Stimulated activated naive CD8-positive, alpha-beta T cell treated with anti-CD3 and anti-CD28 coated beads, Interleukin-15, amount 100 ng/mL, for 72 hours (primary cell): ENCODE measurements at regions not wholly inside any gene's neighbourhood (a gene's known extent, or its start where the extent isn't known, plus 50 kb on each side); places are given as distances from the start of the nearest gene placed in this dataset.

Experiments used
- ATAC-seq: fragments of 150-1000 bp; cut with Tn5 transposase; 2 replicates; pipeline ENCODE4 v1.10.0; 2021; ENCODE audit warnings: mild to moderate bottlenecking, moderate library complexity
- DNase-seq, 2 donors: peaks; one replicate each; pipeline ENCODE4 v3.0.0; 2021 to 2022
- H3K27ac Mint-ChIP-seq, 2 donors: one replicate each; pipeline ENCODE4 v1.8.0; 2022; ENCODE audit warnings: mild to moderate bottlenecking in 2 of 2, mixed read lengths in 2 of 2, moderate library complexity in 2 of 2
- H3K27me3 Mint-ChIP-seq: one replicate; pipeline ENCODE4 v1.8.0; 2022; ENCODE audit warnings: mixed read lengths
- H3K4me1 Mint-ChIP-seq: one replicate; pipeline ENCODE4 v1.8.0; 2022; ENCODE audit warnings: mild to moderate bottlenecking, mixed read lengths
- H3K4me3 Mint-ChIP-seq, 2 donors: one replicate each; pipeline ENCODE4 v1.8.0; 2022; ENCODE audit warnings: mild to moderate bottlenecking in 2 of 2, mixed read lengths in 2 of 2, moderate library complexity in 1 of 2
- H3K9me3 Mint-ChIP-seq, 2 donors: one replicate each; pipeline ENCODE4 v1.8.0; 2022; ENCODE audit warnings: mixed read lengths in 2 of 2

- DNase-seq: no peak
- ATAC-seq: no peak
- peaks cover 5 to 10% of the 10 kb centered on the region in 2 donors for H3K9me3 Mint-ChIP-seq
- no peaks in the 10 kb centered on the region for H3K4me1 Mint-ChIP-seq
- H3K27me3 Mint-ChIP-seq: no peaks in the 10 kb centered on the region
- no peak overlapping the region for H3K27ac Mint-ChIP-seq
- no peak overlapping the region for H3K4me3 Mint-ChIP-seq
These were observed 114.3 kb upstream of the ARL4C start for GRCh38 chr2:234611209-234611608.

- Mint-ChIP-seq H3K4me3 (no peak overlapping the region), H3K4me1 (no peaks in the 10 kb centered on the region), H3K27ac (peak overlapping the region in 1 of 2 donors; percentile 53), H3K27me3 (peaks cover 11% of the 10 kb centered on the region), H3K9me3 (peaks cover 5 to 10% of the 10 kb centered on the region in 2 donors)
- no peak for DNase-seq
- ATAC-seq: no peak
These were observed 112.1 kb upstream of the ARL4C start for GRCh38 chr2:234608946-234609345.

GRCh38 chr2:234607691-234608090 is 110.8 kb upstream of the ARL4C start:
- no peak for ATAC-seq
- peaks cover 11% of the 10 kb centered on the region for H3K27me3 Mint-ChIP-seq
- DNase-seq: no peak
- peaks cover 5 to 10% of the 10 kb centered on the region in 2 donors for H3K9me3 Mint-ChIP-seq
- H3K4me3 Mint-ChIP-seq: no peak overlapping the region
- no peaks in the 10 kb centered on the region for H3K4me1 Mint-ChIP-seq
- H3K27ac Mint-ChIP-seq: no peak overlapping the region

GRCh38 chr2:234606896-234607295 is 110.0 kb upstream of the ARL4C start:
- Mint-ChIP-seq H3K9me3 (peaks cover 2 to 3% of the 10 kb centered on the region in 2 donors), H3K4me1 (no peaks in the 10 kb centered on the region), H3K27ac (no peak overlapping the region), H3K4me3 (no peak overlapping the region), H3K27me3 (peaks cover 11% of the 10 kb centered on the region)
- ATAC-seq (no peak), DNase-seq (no peak)

- H3K4me1 Mint-ChIP-seq: no peaks in the 10 kb centered on the region
- no peak for ATAC-seq
- no peak for DNase-seq
- no peak overlapping the region for H3K4me3 Mint-ChIP-seq
- no peaks in the 10 kb centered on the region for H3K9me3 Mint-ChIP-seq
- H3K27ac Mint-ChIP-seq: no peak overlapping the region
- H3K27me3 Mint-ChIP-seq: peaks cover 11% of the 10 kb centered on the region
These were observed 106.7 kb upstream of the ARL4C start for GRCh38 chr2:234603619-234604018.

- peaks cover 14% of the 10 kb centered on the region for H3K27me3 Mint-ChIP-seq
- no peaks in the 10 kb centered on the region for H3K9me3 Mint-ChIP-seq
- H3K4me3 Mint-ChIP-seq: no peak overlapping the region
- DNase-seq (no peak), ATAC-seq (no peak)
- H3K4me1 Mint-ChIP-seq: no peaks in the 10 kb centered on the region
- H3K27ac Mint-ChIP-seq: no peak overlapping the region
These were observed 104.3 kb upstream of the ARL4C start for GRCh38 chr2:234601213-234601612.

- Mint-ChIP-seq H3K27me3 (peaks cover 7% of the 10 kb centered on the region), H3K4me3 (no peak overlapping the region), H3K9me3 (no peaks in the 10 kb centered on the region)
These were observed 100.6 kb upstream of the ARL4C start for GRCh38 chr2:234597576-234597861.

GRCh38 chr2:234596696-234597575 is 100.1 kb upstream of the ARL4C start:
- H3K27me3 Mint-ChIP-seq: peaks cover 7% of the 10 kb centered on the region
- no peak overlapping the region for H3K27ac Mint-ChIP-seq
- DNase-seq: no peak
- H3K9me3 Mint-ChIP-seq: no peaks in the 10 kb centered on the region
- no peak overlapping the region for H3K4me3 Mint-ChIP-seq
- H3K4me1 Mint-ChIP-seq: no peaks in the 10 kb centered on the region
- no peak for ATAC-seq

More at GRCh38 chr2:234597576-234597861, 100.6 kb upstream of the ARL4C start:
- no peak for ATAC-seq
- DNase-seq: no peak
- Mint-ChIP-seq H3K4me1 (no peaks in the 10 kb centered on the region), H3K27ac (no peak overlapping the region)

GRCh38 chr2:234595829-234596228 is 98.9 kb upstream of the ARL4C start:
- Mint-ChIP-seq H3K9me3 (no peaks in the 10 kb centered on the region), H3K4me3 (no peak overlapping the region), H3K27ac (no peak overlapping the region), H3K4me1 (no peaks in the 10 kb centered on the region), H3K27me3 (peaks cover 7% of the 10 kb centered on the region)
- ATAC-seq (no peak), DNase-seq (no peak)

- DNase-seq (no peak), ATAC-seq (no peak)
- Mint-ChIP-seq H3K9me3 (no peaks in the 10 kb centered on the region), H3K27ac (no peak overlapping the region), H3K4me1 (no peaks in the 10 kb centered on the region), H3K27me3 (peaks cover 7% of the 10 kb centered on the region), H3K4me3 (no peak overlapping the region)
These were observed 97.8 kb upstream of the ARL4C start for GRCh38 chr2:234594715-234595114.

- Mint-ChIP-seq H3K27ac (no peak overlapping the region), H3K4me3 (no peak overlapping the region), H3K27me3 (peaks cover 7% of the 10 kb centered on the region), H3K4me1 (no peaks in the 10 kb centered on the region), H3K9me3 (no peaks in the 10 kb centered on the region)
- no peak for ATAC-seq
- no peak for DNase-seq
These were observed 96.8 kb upstream of the ARL4C start for GRCh38 chr2:234593636-234594035.

- H3K27me3 Mint-ChIP-seq: peaks cover 7% of the 10 kb centered on the region
- H3K4me3 Mint-ChIP-seq: no peak overlapping the region
- H3K4me1 Mint-ChIP-seq: no peaks in the 10 kb centered on the region
- DNase-seq (no peak), ATAC-seq (no peak)
- H3K27ac Mint-ChIP-seq: no peak overlapping the region
- H3K9me3 Mint-ChIP-seq: no peaks in the 10 kb centered on the region
These were observed 95.7 kb upstream of the ARL4C start for GRCh38 chr2:234592541-234592940.

GRCh38 chr2:234590076-234590475 is 93.2 kb upstream of the ARL4C start:
- no peak for DNase-seq
- no peaks in the 10 kb centered on the region for H3K4me1 Mint-ChIP-seq
- no peak for ATAC-seq
- H3K4me3 Mint-ChIP-seq: no peak overlapping the region
- no peaks in the 10 kb centered on the region for H3K9me3 Mint-ChIP-seq
- H3K27ac Mint-ChIP-seq: no peak overlapping the region
- no peaks in the 10 kb centered on the region for H3K27me3 Mint-ChIP-seq

- no peak for ATAC-seq
- Mint-ChIP-seq H3K4me1 (no peaks in the 10 kb centered on the region), H3K4me3 (no peak overlapping the region), H3K27ac (no peak overlapping the region), H3K27me3 (peaks cover 7% of the 10 kb centered on the region), H3K9me3 (no peaks in the 10 kb centered on the region)
- no peak for DNase-seq
These were observed 91.2 kb upstream of the ARL4C start for GRCh38 chr2:234588054-234588430.

- Mint-ChIP-seq H3K27me3 (peaks cover 11% of the 10 kb centered on the region), H3K27ac (no peak overlapping the region), H3K4me3 (no peak overlapping the region), H3K9me3 (no peaks in the 10 kb centered on the region), H3K4me1 (no peaks in the 10 kb centered on the region)
- DNase-seq (no peak), ATAC-seq (no peak)
These were observed 90.6 kb upstream of the ARL4C start for GRCh38 chr2:234587341-234588053.

- Mint-ChIP-seq H3K4me1 (no peaks in the 10 kb centered on the region), H3K9me3 (no peaks in the 10 kb centered on the region), H3K4me3 (no peak overlapping the region), H3K27ac (no peak overlapping the region), H3K27me3 (peaks cover 21% of the 10 kb centered on the region)
- ATAC-seq (no peak), DNase-seq (no peak)
These were observed 86.5 kb upstream of the ARL4C start for GRCh38 chr2:234583331-234583730.
